ENCODE measurements at regions not wholly inside any gene's neighbourhood (a gene's known extent, or its start where the extent isn't known, plus 50 kb on each side); places are given as distances from the start of the nearest gene placed in this dataset.

GRCh38 chr14:89032086-89032649 lies 207.7 kb downstream of the TTC8 start:
- TF ChIP-seq POLR2A (IDR thresholded peaks at IDR 0.05; ENCODE audit: low read depth, low read length) (no peak), NFE2L2 (IDR thresholded peaks at IDR 0.05; ENCODE audit: low read depth, low read length) (no peak), USF2 (IDR thresholded peaks at IDR 0.05; ENCODE audit: low read depth, low read length) (peak; percentile 60; the same call in 1 of the 2 replicates), CTCF (conservative IDR thresholded peaks at IDR 0.05; ENCODE audit: low read depth, low read length) (no peak), BHLHE40 (IDR thresholded peaks at IDR 0.05; ENCODE audit: low read depth, low read length) (no peak), SMC3 (IDR thresholded peaks at IDR 0.05; ENCODE audit: low read depth, low read length) (no peak), RFX5 (IDR thresholded peaks at IDR 0.05; ENCODE audit: low read depth, low read length) (no peak), RAD21 (IDR thresholded peaks at IDR 0.05; ENCODE audit: low read length) (no peak), FOS (IDR thresholded peaks at IDR 0.05; ENCODE audit: low read depth, low read length) (no peak), RCOR1 (IDR thresholded peaks at IDR 0.05; ENCODE audit: insufficient replicate concordance, low read length) (no peak), CEBPB (IDR thresholded peaks at IDR 0.05; ENCODE audit: low read depth, low read length) (no peak), CHD1 (IDR thresholded peaks at IDR 0.05; ENCODE audit: low read depth, low read length) (no peak)

All from IMR-90 (cell line).